GM12865 (cell line): ENCODE measurements at regions not wholly inside any gene's neighbourhood (a gene's known extent, or its start where the extent isn't known, plus 50 kb on each side); places are given as distances from the start of the nearest gene placed in this dataset.
A peak's percentile ranks its signal among the peaks of the same experiment; 100 is the strongest.

Experiments
- DNase-seq: peaks from one replicate; pipeline ENCODE4 v3.0.0; 2010; ENCODE audit warnings: low read depth
- H3K4me3 ChIP-seq: 2 replicates; pipeline ENCODE4 v1.5.1; 2011; ENCODE audit warnings: mild to moderate bottlenecking, low read depth, low read length, control low read depth
- TF ChIP-seq, protein P1 (sequence below): IDR thresholded peaks from 2 replicates; pipeline ENCODE4 v1.5.1; 2011; ENCODE audit warnings: low read length, control low read depth, low read depth, inconsistent platforms; ENCODE audit not compliant: insufficient read depth; ENCODE audit errors: missing control alignments

- peak; percentile 92 for DNase-seq
- no peak overlapping the region; the same call in none of the 2 replicates for H3K4me3 ChIP-seq
- TF ChIP-seq, protein P1, sequence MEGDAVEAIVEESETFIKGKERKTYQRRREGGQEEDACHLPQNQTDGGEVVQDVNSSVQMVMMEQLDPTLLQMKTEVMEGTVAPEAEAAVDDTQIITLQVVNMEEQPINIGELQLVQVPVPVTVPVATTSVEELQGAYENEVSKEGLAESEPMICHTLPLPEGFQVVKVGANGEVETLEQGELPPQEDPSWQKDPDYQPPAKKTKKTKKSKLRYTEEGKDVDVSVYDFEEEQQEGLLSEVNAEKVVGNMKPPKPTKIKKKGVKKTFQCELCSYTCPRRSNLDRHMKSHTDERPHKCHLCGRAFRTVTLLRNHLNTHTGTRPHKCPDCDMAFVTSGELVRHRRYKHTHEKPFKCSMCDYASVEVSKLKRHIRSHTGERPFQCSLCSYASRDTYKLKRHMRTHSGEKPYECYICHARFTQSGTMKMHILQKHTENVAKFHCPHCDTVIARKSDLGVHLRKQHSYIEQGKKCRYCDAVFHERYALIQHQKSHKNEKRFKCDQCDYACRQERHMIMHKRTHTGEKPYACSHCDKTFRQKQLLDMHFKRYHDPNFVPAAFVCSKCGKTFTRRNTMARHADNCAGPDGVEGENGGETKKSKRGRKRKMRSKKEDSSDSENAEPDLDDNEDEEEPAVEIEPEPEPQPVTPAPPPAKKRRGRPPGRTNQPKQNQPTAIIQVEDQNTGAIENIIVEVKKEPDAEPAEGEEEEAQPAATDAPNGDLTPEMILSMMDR = no peak
Observed at GRCh38 chr1:59025898-59026426, 242.1 kb upstream of the JUN start.

DNA sequence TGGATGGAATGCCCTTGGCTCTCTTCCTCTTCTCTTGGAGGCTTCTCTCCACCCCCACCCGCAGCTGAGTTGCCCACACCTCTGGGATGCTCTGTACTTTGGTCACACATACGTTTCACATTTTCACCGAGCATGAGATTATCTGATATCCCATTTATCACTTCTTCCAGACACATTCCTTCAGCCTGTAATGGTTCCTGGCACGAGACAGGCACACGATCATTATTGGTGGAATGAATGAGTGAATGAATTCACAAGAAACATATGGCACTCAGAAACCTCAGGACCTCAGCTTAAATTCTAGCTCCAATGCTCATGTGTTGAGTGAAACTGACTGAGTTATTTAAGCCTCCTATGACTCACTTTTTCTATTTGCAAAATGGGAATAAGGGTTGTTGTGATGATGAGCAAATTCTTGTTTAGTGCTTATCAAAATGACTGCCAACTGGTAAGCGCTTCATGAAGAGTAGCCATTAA, 242.7 kb upstream of the JUN start:
- TF ChIP-seq, protein P1 = no peak
- DNase-seq = peak; percentile 61
- peak overlapping the region; percentile 2; the same call in 1 of the 2 replicates for H3K4me3 ChIP-seq

DNA sequence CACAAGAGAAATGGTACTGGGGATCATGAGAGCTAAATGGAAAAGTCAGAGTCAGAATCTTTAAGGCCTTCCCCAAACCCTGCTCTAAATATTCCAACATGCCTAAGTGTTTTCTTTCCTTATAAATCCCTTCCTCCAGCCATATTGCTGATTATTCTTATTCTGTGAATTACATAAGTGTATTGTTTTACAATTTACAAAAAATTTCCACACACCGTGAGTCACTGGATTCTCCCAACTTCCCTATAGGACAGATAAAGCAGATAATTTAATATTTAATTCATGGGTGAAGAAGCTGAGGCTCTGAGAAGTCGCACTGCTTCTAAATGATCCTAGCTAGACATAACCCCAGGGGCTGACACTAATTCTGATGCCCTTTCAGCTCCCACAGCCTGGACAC, 243.3 kb upstream of the JUN start:
- TF ChIP-seq, protein P1 = no peak
- no peak overlapping the region for H3K4me3 ChIP-seq
- no peak for DNase-seq

GRCh38 chr1:59028048-59028447, 244.2 kb upstream of the JUN start:
- no peak for DNase-seq
- TF ChIP-seq, protein P1 = no peak
- no peak overlapping the region for H3K4me3 ChIP-seq

- DNase-seq = no peak
- no peak overlapping the region for H3K4me3 ChIP-seq
- TF ChIP-seq, protein P1 = no peak
Observed at GRCh38 chr1:59029411-59030167, 245.7 kb upstream of the JUN start.

DNA sequence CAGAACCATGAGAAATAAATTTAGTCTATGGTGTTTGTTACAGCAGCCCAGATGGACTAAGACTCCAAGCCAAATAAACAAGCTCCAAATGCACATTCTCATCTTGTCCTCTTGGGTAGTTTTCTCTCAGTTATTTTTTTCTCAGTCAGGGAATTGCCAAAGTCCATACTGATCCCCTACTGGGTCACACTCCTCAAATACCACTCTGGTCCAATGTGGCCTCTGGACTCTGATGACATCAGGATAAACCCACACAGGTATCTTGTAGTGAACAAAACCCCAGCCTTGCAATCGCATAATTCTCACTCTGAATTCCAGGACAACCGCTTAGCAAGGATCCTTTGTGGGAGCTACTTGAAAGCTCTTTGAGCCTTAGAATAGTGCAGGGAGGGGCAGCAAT, 248.4 kb upstream of the JUN start:
- DNase-seq = no peak
- no peak overlapping the region for H3K4me3 ChIP-seq
- TF ChIP-seq, protein P1 = no peak
